ENCODE measurements at regions not wholly inside any gene's neighbourhood (a gene's known extent, or its start where the extent isn't known, plus 50 kb on each side); places are given as distances from the start of the nearest gene placed in this dataset.

DNA sequence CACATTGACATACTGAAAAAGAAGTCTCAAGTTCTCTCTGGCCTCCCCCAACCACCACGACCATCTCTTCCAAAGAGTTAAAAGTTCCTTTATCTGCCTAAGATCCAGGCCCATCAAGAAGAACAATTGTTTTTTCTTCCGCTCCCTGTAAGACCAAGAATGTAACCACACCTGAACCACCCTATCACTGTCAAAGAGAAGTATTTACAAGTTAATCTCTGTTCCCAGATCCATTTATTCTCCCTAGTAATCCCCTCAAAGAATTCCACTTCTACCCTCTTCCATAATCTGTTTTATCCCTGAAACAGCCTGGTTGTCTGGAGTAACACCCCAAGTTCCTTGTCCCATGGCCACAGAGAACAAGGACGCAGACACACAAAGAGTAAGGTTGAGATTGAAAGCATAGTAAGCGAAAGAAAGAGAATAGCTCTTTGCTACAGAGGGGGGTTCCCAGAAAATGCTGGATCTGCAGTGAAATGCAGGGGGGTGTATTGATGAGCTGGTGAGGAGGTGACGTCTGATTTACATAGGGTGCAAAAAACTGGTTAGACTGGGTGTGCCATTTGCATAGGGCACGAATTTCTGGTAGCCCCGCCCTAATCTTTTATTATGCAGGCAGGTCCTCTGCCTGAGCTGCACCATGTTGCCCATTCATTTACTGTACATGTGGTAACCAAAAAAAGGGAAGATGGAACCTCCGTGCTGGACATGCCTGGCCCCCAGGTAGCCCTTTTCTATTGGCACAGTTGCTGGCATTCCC lies 122.0 kb downstream of the SKIDA1 start:
- H3K9me3 ChIP-seq (ENCODE audit: control insufficient read depth in 4 of 4, insufficient read depth in 3 of 4, low read length in 3 of 4): peaks cover 0 to 8% (median 0%) of the 10 kb centered on the region in 4 donors
- H3K36me3 ChIP-seq (ENCODE audit: control insufficient read depth in 4 of 4, insufficient read depth in 4 of 4, low read length in 4 of 4): no peaks in the 10 kb centered on the region
- no peak overlapping the region for H3K27ac ChIP-seq (ENCODE audit: low read depth in 1 of 2, low read length in 1 of 2)
- DNase-seq: no peak
- 83 to 86% methylated on average over 8 of the region's 8 CpGs for WGBS, 2 donors
- no peaks in the 10 kb centered on the region for H3K27me3 ChIP-seq (ENCODE audit: control insufficient read depth in 3 of 3, insufficient read depth in 3 of 3, low read length in 2 of 3)
- TF ChIP-seq, protein P1, sequence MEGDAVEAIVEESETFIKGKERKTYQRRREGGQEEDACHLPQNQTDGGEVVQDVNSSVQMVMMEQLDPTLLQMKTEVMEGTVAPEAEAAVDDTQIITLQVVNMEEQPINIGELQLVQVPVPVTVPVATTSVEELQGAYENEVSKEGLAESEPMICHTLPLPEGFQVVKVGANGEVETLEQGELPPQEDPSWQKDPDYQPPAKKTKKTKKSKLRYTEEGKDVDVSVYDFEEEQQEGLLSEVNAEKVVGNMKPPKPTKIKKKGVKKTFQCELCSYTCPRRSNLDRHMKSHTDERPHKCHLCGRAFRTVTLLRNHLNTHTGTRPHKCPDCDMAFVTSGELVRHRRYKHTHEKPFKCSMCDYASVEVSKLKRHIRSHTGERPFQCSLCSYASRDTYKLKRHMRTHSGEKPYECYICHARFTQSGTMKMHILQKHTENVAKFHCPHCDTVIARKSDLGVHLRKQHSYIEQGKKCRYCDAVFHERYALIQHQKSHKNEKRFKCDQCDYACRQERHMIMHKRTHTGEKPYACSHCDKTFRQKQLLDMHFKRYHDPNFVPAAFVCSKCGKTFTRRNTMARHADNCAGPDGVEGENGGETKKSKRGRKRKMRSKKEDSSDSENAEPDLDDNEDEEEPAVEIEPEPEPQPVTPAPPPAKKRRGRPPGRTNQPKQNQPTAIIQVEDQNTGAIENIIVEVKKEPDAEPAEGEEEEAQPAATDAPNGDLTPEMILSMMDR (IDR thresholded peaks at IDR 0.05; ENCODE audit: control extremely low read depth, extremely low read depth): no peak
- H3K9ac ChIP-seq (ENCODE audit: insufficient read depth in 1 of 2, low read length in 2 of 2): no peak overlapping the region
- H3K4me3 ChIP-seq: no peak overlapping the region
- no peak for ATAC-seq (ENCODE audit: insufficient read depth, low FRiP score)
- peaks cover 0 to 21% (median 6%) of the 10 kb centered on the region in 5 donors for H3K4me1 ChIP-seq (ENCODE audit: control insufficient read depth in 5 of 5, insufficient read depth in 5 of 5, low read length in 5 of 5)

DNA sequence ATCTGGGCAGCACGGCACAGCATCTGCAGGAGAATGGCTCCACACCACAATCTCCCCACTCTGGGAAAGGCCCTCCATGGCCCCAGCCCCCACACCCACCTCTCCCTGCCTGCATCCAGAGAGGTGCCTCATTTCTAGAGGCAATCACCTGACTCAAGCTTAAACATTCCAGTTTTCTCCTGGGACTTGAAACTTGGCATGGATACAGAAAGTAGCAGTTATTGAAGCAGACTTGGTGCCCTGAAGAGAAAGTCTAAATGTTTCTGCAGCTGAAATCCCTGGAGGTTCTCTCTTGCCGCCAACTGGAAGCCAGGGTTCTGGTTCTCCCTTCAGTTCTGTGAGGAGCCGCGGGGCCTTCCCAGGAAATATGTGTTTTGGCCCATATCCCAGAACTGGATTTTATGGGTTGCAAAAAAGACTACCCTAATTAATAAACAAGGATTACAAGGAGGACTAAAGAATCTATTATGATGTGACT lies 122.8 kb downstream of the SKIDA1 start:
- no peak overlapping the region for H3K27ac ChIP-seq (ENCODE audit: low read depth in 1 of 2, low read length in 1 of 2)
- no peak overlapping the region for H3K9ac ChIP-seq (ENCODE audit: insufficient read depth in 1 of 2, low read length in 2 of 2)
- no peaks in the 10 kb centered on the region for H3K27me3 ChIP-seq (ENCODE audit: control insufficient read depth in 3 of 3, insufficient read depth in 3 of 3, low read length in 2 of 3)
- no peaks in the 10 kb centered on the region for H3K36me3 ChIP-seq (ENCODE audit: control insufficient read depth in 4 of 4, insufficient read depth in 4 of 4, low read length in 4 of 4)
- no peak for ATAC-seq (ENCODE audit: insufficient read depth, low FRiP score)
- 61 to 76% methylated on average over 4 of the region's 4 CpGs for WGBS, 2 donors
- H3K4me3 ChIP-seq: no peak overlapping the region
- DNase-seq: peak; percentile 51 to 79 (median 64)
- H3K9me3 ChIP-seq (ENCODE audit: control insufficient read depth in 4 of 4, insufficient read depth in 3 of 4, low read length in 3 of 4): peaks cover 0 to 8% (median 0%) of the 10 kb centered on the region in 4 donors
- H3K4me1 ChIP-seq (ENCODE audit: control insufficient read depth in 5 of 5, insufficient read depth in 5 of 5, low read length in 5 of 5): peaks cover 0 to 21% (median 6%) of the 10 kb centered on the region in 5 donors
- TF ChIP-seq, protein P1 (IDR thresholded peaks at IDR 0.05; ENCODE audit: control extremely low read depth, extremely low read depth): no peak

DNA sequence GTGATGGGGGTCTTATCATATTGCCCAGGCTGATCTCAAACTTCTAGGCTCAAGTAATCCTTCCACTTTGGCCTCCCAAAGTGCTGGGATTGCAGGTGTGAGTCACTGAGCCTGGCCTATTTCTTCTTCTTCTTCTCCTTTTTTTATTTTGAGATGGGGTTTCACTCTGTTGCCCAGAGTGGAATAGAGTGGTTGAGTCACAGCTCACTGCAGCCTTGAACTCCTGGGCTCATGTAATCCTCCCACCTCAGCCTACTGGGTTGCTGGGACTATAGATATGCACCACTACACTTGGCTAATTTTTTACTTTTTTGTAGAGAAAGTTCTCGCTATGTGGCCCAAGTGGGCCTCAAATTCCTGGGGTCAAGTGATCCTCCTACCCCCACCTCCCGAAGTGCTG lies 124.3 kb downstream of the SKIDA1 start:
- Histone ChIP-seq H3K27ac (ENCODE audit: low read depth in 1 of 2, low read length in 1 of 2) (no peak overlapping the region), H3K27me3 (ENCODE audit: control insufficient read depth in 3 of 3, insufficient read depth in 3 of 3, low read length in 2 of 3) (no peaks in the 10 kb centered on the region), H3K4me1 (ENCODE audit: control insufficient read depth in 5 of 5, insufficient read depth in 5 of 5, low read length in 5 of 5) (peaks cover 0 to 21% (median 6%) of the 10 kb centered on the region in 5 donors), H3K9ac (ENCODE audit: insufficient read depth in 1 of 2, low read length in 2 of 2) (no peak overlapping the region), H3K4me3 (no peak overlapping the region), H3K9me3 (ENCODE audit: control insufficient read depth in 4 of 4, insufficient read depth in 3 of 4, low read length in 3 of 4) (peaks cover 0 to 4% (median 0%) of the 10 kb centered on the region in 4 donors), H3K36me3 (ENCODE audit: control insufficient read depth in 4 of 4, insufficient read depth in 4 of 4, low read length in 4 of 4) (no peaks in the 10 kb centered on the region)
- WGBS, 2 donors: 90 to 96% methylated on average over 2 of the region's 2 CpGs
- no peak for ATAC-seq (ENCODE audit: insufficient read depth, low FRiP score)
- DNase-seq: no peak
- TF ChIP-seq, protein P1 (IDR thresholded peaks at IDR 0.05; ENCODE audit: control extremely low read depth, extremely low read depth): no peak

Measured in lung (tissue), 11 donors.